ENCODE measurements at regions not wholly inside any gene's neighbourhood (a gene's known extent, or its start where the extent isn't known, plus 50 kb on each side); places are given as distances from the start of the nearest gene placed in this dataset.
"Not testable (repeated sequence)": the region's sequence is repeated elsewhere in the genome, so short reads cannot be mapped to it uniquely, and the experiment has no call there.

DNA sequence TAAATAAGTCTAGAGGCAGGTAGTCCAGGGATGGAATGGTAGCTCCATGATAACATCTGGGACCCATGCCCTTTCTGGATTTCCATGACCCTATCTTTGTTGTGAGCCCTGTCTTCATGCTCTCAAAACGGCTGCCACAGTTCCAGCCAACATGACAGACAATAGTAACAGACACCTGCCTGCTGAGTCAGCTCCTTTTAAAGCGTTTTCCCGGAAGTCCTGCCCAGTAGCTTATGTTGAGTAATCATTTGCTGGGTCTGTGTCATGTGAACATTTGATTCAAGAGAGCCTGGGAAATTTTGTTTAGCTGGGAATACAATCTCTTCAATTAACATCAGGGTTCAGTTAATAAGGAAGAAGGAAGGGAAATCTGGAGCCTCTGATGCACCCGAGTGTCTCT is 262.2 kb upstream of the SULF2 start:
- Histone ChIP-seq H3K9me3 (ENCODE audit: insufficient read depth, low read length) (peaks cover 7% of the 10 kb centered on the region; the same call in 1 of the 2 replicates), H3K36me3 (ENCODE audit: insufficient read depth, insufficient read length, low read length) (no peaks in the 10 kb centered on the region), H3K4me1 (ENCODE audit: insufficient read depth, insufficient read length) (no peaks in the 10 kb centered on the region), H3K27me3 (ENCODE audit: insufficient read depth, insufficient read length) (no peaks in the 10 kb centered on the region), H3K4me3 (ENCODE audit: insufficient read length, low read depth) (no peak overlapping the region), H3K9ac (ENCODE audit: insufficient read length, low read depth) (no peak overlapping the region)
- TF ChIP-seq YY1 (IDR thresholded peaks at IDR 0.05; ENCODE audit: insufficient read depth, insufficient read length) (no peak), SUZ12 (IDR thresholded peaks at IDR 0.05; ENCODE audit: extremely low read depth, insufficient read depth, insufficient read length) (no peak), ZNF274 (IDR thresholded peaks at IDR 0.05; ENCODE audit: low read depth, low read length) (no peak)
- no peak for DNase-seq (ENCODE audit: low read depth, low spot score)

DNA sequence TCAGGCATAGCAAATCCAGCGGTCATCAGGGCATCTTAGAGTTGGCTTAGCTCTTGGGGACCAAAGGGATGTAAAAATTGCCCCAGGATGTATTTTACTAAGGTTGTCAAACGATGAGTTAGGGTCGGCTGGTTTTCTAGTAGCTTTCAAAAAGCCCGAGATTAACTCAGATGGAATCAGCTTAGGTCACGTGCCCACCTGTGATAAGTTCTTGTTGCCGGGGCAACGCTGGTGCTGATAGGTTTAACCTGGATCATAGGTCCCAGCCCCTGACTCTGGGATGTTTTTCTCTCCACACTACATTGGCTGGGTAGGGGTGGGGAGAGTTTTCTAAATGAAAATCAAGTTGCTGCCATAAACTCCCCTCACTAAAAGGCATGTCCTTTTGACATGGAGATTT is 257.3 kb upstream of the SULF2 start:
- Histone ChIP-seq H3K9ac (ENCODE audit: insufficient read length, low read depth) (no peak overlapping the region), H3K36me3 (ENCODE audit: insufficient read depth, insufficient read length, low read length) (no peaks in the 10 kb centered on the region), H3K27me3 (ENCODE audit: insufficient read depth, insufficient read length) (no peaks in the 10 kb centered on the region), H3K4me1 (ENCODE audit: insufficient read depth, insufficient read length) (no peaks in the 10 kb centered on the region), H3K9me3 (ENCODE audit: insufficient read depth, low read length) (no peaks in the 10 kb centered on the region), H3K4me3 (ENCODE audit: insufficient read length, low read depth) (no peak overlapping the region)
- DNase-seq (ENCODE audit: low read depth, low spot score): no peak
- TF ChIP-seq YY1 (IDR thresholded peaks at IDR 0.05; ENCODE audit: insufficient read depth, insufficient read length): no peak

DNA sequence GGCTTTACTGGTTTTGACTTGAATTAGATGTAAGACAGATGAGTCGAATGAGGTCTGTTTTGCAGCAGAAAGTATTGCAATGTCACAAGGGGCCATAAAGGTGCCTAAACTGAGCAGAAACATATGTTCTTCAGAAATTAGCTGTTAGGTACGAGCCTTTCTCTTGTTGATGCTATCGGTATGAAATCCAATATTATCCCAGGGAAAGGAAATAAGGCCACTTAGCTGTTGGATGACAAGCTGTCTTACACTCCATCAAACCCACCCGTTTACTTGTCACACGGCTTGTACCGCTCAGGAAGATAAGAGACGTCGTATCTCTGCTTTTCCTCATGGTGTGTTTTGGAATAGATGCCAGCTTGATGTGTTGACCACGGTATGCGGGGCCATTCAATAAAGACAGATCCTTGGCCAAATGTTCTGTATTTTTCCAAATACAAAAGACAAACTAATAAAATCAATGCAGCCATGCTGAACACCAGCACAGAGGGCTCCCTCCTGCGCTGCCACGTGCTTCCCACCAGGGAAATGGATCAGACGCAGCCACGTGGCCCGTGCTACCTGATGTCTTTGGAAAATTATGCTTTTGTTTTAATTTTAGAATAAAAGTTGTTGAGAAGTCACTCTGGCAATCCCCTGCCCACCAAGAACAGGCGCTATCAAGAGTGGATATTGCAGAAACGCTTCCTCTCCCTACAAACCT is 255.9 kb upstream of the SULF2 start:
- no peak for DNase-seq (ENCODE audit: low read depth, low spot score)
- TF ChIP-seq SUZ12 (IDR thresholded peaks at IDR 0.05; ENCODE audit: extremely low read depth, insufficient read depth, insufficient read length): no peak

DNA sequence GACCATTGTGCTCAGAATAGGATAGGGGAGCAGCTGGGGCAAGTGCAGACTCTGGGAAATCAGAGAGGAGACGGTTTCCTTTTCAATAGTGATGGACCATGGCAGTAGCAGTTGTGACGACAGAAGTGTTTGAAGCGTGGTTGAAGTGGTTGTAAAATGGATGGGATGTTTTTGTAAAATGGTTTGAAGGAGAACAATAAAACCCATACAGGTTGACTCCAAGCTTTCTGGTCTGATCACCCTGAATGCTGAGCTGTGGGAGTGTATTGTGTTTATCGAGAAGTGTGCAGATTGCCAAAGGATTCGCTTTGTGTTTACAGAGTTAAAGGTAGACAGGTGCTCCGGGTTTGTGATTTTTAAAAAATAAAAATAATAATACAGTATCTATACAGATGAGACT is 255.2 kb upstream of the SULF2 start:
- TF ChIP-seq YY1 (IDR thresholded peaks at IDR 0.05; ENCODE audit: insufficient read depth, insufficient read length) (no peak), ZNF274 (IDR thresholded peaks at IDR 0.05; ENCODE audit: low read depth, low read length) (no peak), SUZ12 (IDR thresholded peaks at IDR 0.05; ENCODE audit: extremely low read depth, insufficient read depth, insufficient read length) (no peak)
- no peak overlapping the region for H3K9ac ChIP-seq (ENCODE audit: insufficient read length, low read depth)
- no peaks in the 10 kb centered on the region for H3K4me1 ChIP-seq (ENCODE audit: insufficient read depth, insufficient read length)
- H3K27me3 ChIP-seq (ENCODE audit: insufficient read depth, insufficient read length): no peaks in the 10 kb centered on the region
- no peak for DNase-seq (ENCODE audit: low read depth, low spot score)
- H3K9me3 ChIP-seq (ENCODE audit: insufficient read depth, low read length): no peaks in the 10 kb centered on the region
- no peaks in the 10 kb centered on the region for H3K36me3 ChIP-seq (ENCODE audit: insufficient read depth, insufficient read length, low read length)
- no peak overlapping the region for H3K4me3 ChIP-seq (ENCODE audit: insufficient read length, low read depth)

More for the DNA sequence above, 255.9 kb upstream of the SULF2 start:
- no peaks in the 10 kb centered on the region for H3K4me1 ChIP-seq (ENCODE audit: insufficient read depth, insufficient read length)
- H3K9me3 ChIP-seq (ENCODE audit: insufficient read depth, low read length): no peaks in the 10 kb centered on the region
- no peak overlapping the region for H3K9ac ChIP-seq (ENCODE audit: insufficient read length, low read depth)
- no peaks in the 10 kb centered on the region for H3K36me3 ChIP-seq (ENCODE audit: insufficient read depth, insufficient read length, low read length)
- no peaks in the 10 kb centered on the region for H3K27me3 ChIP-seq (ENCODE audit: insufficient read depth, insufficient read length)
- no peak overlapping the region for H3K4me3 ChIP-seq (ENCODE audit: insufficient read length, low read depth)

DNA sequence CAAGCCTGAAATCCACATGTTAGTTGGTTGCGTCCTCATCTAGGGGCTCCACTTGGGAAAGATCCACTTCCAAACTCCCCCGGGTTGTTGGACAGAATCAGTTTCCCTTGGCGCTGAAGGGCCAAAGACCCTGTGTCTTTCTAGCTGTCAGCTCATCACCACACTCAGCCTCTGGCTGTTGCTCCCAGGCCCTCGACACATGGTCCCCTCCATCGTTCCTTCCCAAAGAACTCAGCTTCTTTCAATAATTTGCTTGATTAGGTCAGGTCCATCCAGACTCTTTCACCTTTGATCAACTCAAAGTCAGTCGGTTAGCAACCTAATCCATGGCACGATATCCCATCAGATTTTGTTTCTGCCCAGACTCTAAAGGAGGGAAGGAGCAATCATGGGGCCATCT is 254.8 kb upstream of the SULF2 start:
- no peaks in the 10 kb centered on the region for H3K9me3 ChIP-seq (ENCODE audit: insufficient read depth, low read length)
- DNase-seq (ENCODE audit: low read depth, low spot score): no peak
- TF ChIP-seq YY1 (IDR thresholded peaks at IDR 0.05; ENCODE audit: insufficient read depth, insufficient read length) (no peak), ZNF274 (IDR thresholded peaks at IDR 0.05; ENCODE audit: low read depth, low read length) (no peak), SUZ12 (IDR thresholded peaks at IDR 0.05; ENCODE audit: extremely low read depth, insufficient read depth, insufficient read length) (no peak)
- H3K9ac ChIP-seq (ENCODE audit: insufficient read length, low read depth): no peak overlapping the region
- H3K36me3 ChIP-seq (ENCODE audit: insufficient read depth, insufficient read length, low read length): no peaks in the 10 kb centered on the region
- no peaks in the 10 kb centered on the region for H3K4me1 ChIP-seq (ENCODE audit: insufficient read depth, insufficient read length)
- no peaks in the 10 kb centered on the region for H3K27me3 ChIP-seq (ENCODE audit: insufficient read depth, insufficient read length)
- no peak overlapping the region for H3K4me3 ChIP-seq (ENCODE audit: insufficient read length, low read depth)

DNA sequence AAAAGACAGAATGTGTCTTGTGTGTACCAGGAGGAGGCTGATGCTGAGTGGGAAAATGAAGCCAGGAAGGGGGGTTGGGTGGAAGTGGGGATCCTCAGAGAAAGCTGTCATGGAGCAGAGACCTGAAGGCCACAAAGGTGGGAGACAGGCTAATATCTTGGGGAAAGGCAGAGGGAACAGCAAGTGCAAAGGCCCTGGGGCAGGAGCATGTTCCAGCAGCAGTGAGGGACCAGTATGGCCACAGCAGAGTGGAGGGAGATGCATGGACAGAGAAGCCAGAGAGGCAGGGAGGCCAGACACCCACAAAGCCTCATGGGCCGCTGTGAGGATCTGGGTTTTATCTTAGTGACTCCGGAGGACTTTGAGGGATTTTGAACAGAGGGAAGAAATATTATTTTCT is 254.2 kb upstream of the SULF2 start:
- no peak overlapping the region for H3K9ac ChIP-seq (ENCODE audit: insufficient read length, low read depth)
- TF ChIP-seq SUZ12 (IDR thresholded peaks at IDR 0.05; ENCODE audit: extremely low read depth, insufficient read depth, insufficient read length): no peak
- no peak for TF ChIP-seq YY1 (IDR thresholded peaks at IDR 0.05; ENCODE audit: insufficient read depth, insufficient read length)
- no peak for TF ChIP-seq ZNF274 (IDR thresholded peaks at IDR 0.05; ENCODE audit: low read depth, low read length)
- no peak overlapping the region for H3K4me3 ChIP-seq (ENCODE audit: insufficient read length, low read depth)
- H3K27me3 ChIP-seq (ENCODE audit: insufficient read depth, insufficient read length): no peaks in the 10 kb centered on the region
- H3K36me3 ChIP-seq (ENCODE audit: insufficient read depth, insufficient read length, low read length): no peaks in the 10 kb centered on the region
- H3K9me3 ChIP-seq (ENCODE audit: insufficient read depth, low read length): no peaks in the 10 kb centered on the region
- H3K4me1 ChIP-seq (ENCODE audit: insufficient read depth, insufficient read length): no peaks in the 10 kb centered on the region
- DNase-seq (ENCODE audit: low read depth, low spot score): no peak

DNA sequence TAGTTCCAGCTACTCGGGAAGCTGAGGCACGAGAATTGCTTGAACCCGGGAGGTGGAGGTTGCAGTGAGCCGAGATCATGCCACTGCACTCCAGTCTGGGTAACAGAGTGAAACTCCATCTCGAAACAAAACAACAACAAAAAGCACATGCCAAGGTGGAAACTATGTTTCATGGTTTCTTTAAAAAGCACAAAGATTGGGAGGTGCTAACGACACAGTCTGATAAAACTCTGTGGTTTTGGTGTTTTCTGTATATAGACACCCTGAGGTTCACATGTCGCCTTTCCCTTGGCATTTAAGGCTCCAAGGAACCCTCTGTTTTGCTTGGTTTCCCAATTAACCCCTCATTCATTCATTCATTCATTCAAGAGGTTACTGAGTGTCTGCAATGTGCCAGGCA is 253.4 kb upstream of the SULF2 start:
- no peaks in the 10 kb centered on the region for H3K4me1 ChIP-seq (ENCODE audit: insufficient read depth, insufficient read length)
- H3K36me3 ChIP-seq (ENCODE audit: insufficient read depth, insufficient read length, low read length): no peaks in the 10 kb centered on the region
- H3K4me3 ChIP-seq (ENCODE audit: insufficient read length, low read depth): no peak overlapping the region
- no peak overlapping the region for H3K9ac ChIP-seq (ENCODE audit: insufficient read length, low read depth)
- H3K27me3 ChIP-seq (ENCODE audit: insufficient read depth, insufficient read length): no peaks in the 10 kb centered on the region
- H3K9me3 ChIP-seq (ENCODE audit: insufficient read depth, low read length): no peaks in the 10 kb centered on the region
- no peak for TF ChIP-seq SUZ12 (IDR thresholded peaks at IDR 0.05; ENCODE audit: extremely low read depth, insufficient read depth, insufficient read length)
- no peak for TF ChIP-seq ZNF274 (IDR thresholded peaks at IDR 0.05; ENCODE audit: low read depth, low read length)
- no peak for TF ChIP-seq YY1 (IDR thresholded peaks at IDR 0.05; ENCODE audit: insufficient read depth, insufficient read length)
- no peak for DNase-seq (ENCODE audit: low read depth, low spot score)

DNA sequence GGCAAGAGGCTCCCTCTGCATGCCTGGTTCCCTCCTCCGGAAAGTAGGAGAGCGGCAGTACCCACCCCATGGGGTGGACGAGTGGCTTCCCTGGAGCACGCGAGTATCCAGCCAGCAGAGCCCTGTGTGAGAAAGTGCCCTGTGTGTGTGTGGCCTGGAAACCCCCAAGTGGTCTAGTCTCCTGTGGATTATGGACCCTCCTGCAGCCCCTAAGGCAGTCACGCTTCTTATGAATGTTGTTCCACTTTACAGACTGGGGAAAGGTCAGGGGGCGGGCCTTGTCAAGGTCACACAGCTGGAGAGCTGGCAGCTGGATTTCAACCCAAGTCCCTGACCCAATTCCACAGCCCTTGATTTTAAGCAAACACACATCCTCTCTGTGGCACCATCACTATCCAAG is 252.5 kb upstream of the SULF2 start:
- DNase-seq (ENCODE audit: low read depth, low spot score); H3K36me3 ChIP-seq (ENCODE audit: insufficient read depth, insufficient read length, low read length); H3K9ac ChIP-seq (ENCODE audit: insufficient read length, low read depth); H3K27me3 ChIP-seq (ENCODE audit: insufficient read depth, insufficient read length); H3K9me3 ChIP-seq (ENCODE audit: insufficient read depth, low read length); H3K4me3 ChIP-seq (ENCODE audit: insufficient read length, low read depth); H3K4me1 ChIP-seq (ENCODE audit: insufficient read depth, insufficient read length): not testable (repeated sequence)
